Kidney capillary endothelial cell (primary cell): ENCODE measurements at regions not wholly inside any gene's neighbourhood (a gene's known extent, or its start where the extent isn't known, plus 50 kb on each side); places are given as distances from the start of the nearest gene placed in this dataset.
"Not testable (repeated sequence)": the region's sequence is repeated elsewhere in the genome, so short reads cannot be mapped to it uniquely, and the experiment has no call there.

Experiments
- DNase-seq: peaks from one replicate; pipeline ENCODE4 v3.0.0-alpha.2; 2018; ENCODE audit warnings: low spot score

GRCh38 chr14:105581551-105582341 lies 55.4 kb downstream of the TMEM121 start:
- no peak for DNase-seq

GRCh38 chr14:105582639-105583038 lies 56.3 kb downstream of the TMEM121 start:
- no peak for DNase-seq

GRCh38 chr14:105583914-105584313 lies 57.5 kb downstream of the TMEM121 start:
- DNase-seq = not testable (repeated sequence)

GRCh38 chr14:105585290-105585689 lies 58.9 kb downstream of the TMEM121 start:
- DNase-seq = not testable (repeated sequence)

- DNase-seq = not testable (repeated sequence)
These were observed 59.3 kb downstream of the TMEM121 start for GRCh38 chr14:105585722-105586121.

- DNase-seq = not testable (repeated sequence)
These were observed 59.9 kb downstream of the TMEM121 start for GRCh38 chr14:105586144-105586872.

- DNase-seq = not testable (repeated sequence)
These were observed 60.7 kb downstream of the TMEM121 start for GRCh38 chr14:105587034-105587433.

- DNase-seq = not testable (repeated sequence)
These were observed 61.3 kb downstream of the TMEM121 start for GRCh38 chr14:105587482-105588235.

GRCh38 chr14:105588236-105588860 lies 62.0 kb downstream of the TMEM121 start:
- no peak for DNase-seq

- no peak for DNase-seq
These were observed 63.0 kb downstream of the TMEM121 start for GRCh38 chr14:105589161-105589925.

GRCh38 chr14:105589926-105590185 lies 63.5 kb downstream of the TMEM121 start:
- DNase-seq = not testable (repeated sequence)

GRCh38 chr14:105591052-105591451 lies 64.7 kb downstream of the TMEM121 start:
- DNase-seq = no peak

- DNase-seq = not testable (repeated sequence)
These were observed 65.5 kb downstream of the TMEM121 start for GRCh38 chr14:105591792-105592341.

GRCh38 chr14:105592646-105593045 lies 66.3 kb downstream of the TMEM121 start:
- not testable (repeated sequence) for DNase-seq

- not testable (repeated sequence) for DNase-seq
These were observed 69.0 kb downstream of the TMEM121 start for GRCh38 chr14:105595346-105595745.

GRCh38 chr14:105596374-105596773 lies 70.0 kb downstream of the TMEM121 start:
- DNase-seq = not testable (repeated sequence)

- not testable (repeated sequence) for DNase-seq
These were observed 71.8 kb downstream of the TMEM121 start for GRCh38 chr14:105598040-105598763.

GRCh38 chr14:105598925-105599586 lies 72.7 kb downstream of the TMEM121 start:
- not testable (repeated sequence) for DNase-seq

- not testable (repeated sequence) for DNase-seq
These were observed 74.0 kb downstream of the TMEM121 start for GRCh38 chr14:105600195-105600938.
